Esophagus muscularis mucosa (tissue), 4 donors: ENCODE measurements at regions not wholly inside any gene's neighbourhood (a gene's known extent, or its start where the extent isn't known, plus 50 kb on each side); places are given as distances from the start of the nearest gene placed in this dataset.

Source experiments
- CTCF ChIP-seq, 3 experiments: fragments of 200-600 bp in 2 of 3; fragments of 450-650 bp in 1 of 3; sonication (generic) in 2 of 3; IDR thresholded peaks; one replicate each; pipeline ENCODE4 v1.5.1; 2017 to 2019; ENCODE audit warnings: antibody characterized with exemption in 3 of 3, mild to moderate bottlenecking in 2 of 3, moderate library complexity in 1 of 3
- EP300 ChIP-seq: sonication (generic); formaldehyde crosslinking; IDR thresholded peaks from one replicate; pipeline ENCODE4 v1.6.1; 2017; ENCODE audit warnings: antibody characterized with exemption
- POLR2A ChIP-seq: fragments of 450-650 bp; IDR thresholded peaks from one replicate; pipeline ENCODE4 v1.6.1; 2017; ENCODE audit warnings: antibody characterized with exemption, moderate library complexity, mild to moderate bottlenecking, low read depth
- POLR2AphosphoS5 ChIP-seq, 2 donors: sonication (generic); formaldehyde crosslinking; IDR thresholded peaks; one replicate each; pipeline ENCODE4 v1.6.1; 2017; ENCODE audit warnings: antibody characterized with exemption in 2 of 2

- TF ChIP-seq CTCF (IDR thresholded peaks at IDR 0.05): no peak
- TF ChIP-seq EP300: no peak
- no peak for TF ChIP-seq POLR2A
- TF ChIP-seq POLR2AphosphoS5 (IDR thresholded peaks at IDR 0.05): no peak
These were observed 205.5 kb upstream of the C14orf180 start for GRCh38 chr14:104373855-104374717.
